ENCODE measurements at regions not wholly inside any gene's neighbourhood (a gene's known extent, or its start where the extent isn't known, plus 50 kb on each side); places are given as distances from the start of the nearest gene placed in this dataset.

DNA sequence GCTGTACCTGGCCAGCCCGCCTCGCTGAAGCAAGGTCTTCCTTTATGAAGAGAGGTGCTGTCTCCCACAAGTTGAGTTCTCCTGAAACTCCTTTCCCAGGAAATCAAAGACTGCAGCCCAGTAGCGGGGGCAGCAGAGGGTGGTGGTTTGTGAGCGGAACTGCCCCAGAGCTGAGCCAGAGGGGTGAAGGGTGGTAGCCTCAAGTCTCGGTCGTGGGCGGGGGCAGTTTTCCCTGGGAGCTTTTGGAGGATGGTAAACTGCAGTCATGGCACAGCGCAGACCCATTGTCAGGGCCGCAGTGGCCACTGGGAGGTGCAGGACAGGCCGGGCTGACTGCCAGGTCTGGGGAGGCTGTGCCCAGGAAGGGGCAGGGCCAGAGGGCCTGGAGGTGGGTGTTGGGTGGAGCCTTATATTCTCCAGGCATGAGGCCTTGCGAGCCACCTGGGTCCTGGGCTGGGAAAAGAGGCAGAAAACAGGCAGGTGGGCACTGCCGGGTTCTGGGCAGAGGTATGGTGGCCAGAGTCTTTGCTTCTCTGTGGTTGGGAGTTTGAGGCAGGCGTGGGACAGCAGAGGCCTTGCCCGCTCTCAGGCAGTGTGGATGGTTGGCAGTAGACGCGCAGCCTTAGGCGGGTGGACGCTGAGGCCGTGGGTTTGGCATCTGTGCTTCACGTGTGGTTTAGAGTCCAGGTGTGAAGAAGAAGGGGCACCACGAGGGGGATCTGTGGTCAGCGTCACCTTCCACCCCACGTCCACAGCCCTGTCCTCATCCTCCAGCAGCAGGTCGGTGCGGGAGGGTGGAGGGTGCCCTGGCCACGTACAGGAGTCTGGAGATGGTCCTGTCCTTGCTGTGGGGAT lies 1176.4 kb downstream of the BRD1 start:
- DNase-seq (ENCODE audit: extremely low read depth, insufficient read length), result no peak
- Histone ChIP-seq H3K4me3 (replicated peaks; ENCODE audit: low read depth, low read length) (no peak overlapping the region), H3K36me3 (ENCODE audit: control insufficient read depth, insufficient read depth, low read length) (no peaks in the 10 kb centered on the region), H3K27me3 (replicated peaks; ENCODE audit: control insufficient read depth, insufficient read depth, low read length) (no peaks in the 10 kb centered on the region)
- TF ChIP-seq, protein P1, sequence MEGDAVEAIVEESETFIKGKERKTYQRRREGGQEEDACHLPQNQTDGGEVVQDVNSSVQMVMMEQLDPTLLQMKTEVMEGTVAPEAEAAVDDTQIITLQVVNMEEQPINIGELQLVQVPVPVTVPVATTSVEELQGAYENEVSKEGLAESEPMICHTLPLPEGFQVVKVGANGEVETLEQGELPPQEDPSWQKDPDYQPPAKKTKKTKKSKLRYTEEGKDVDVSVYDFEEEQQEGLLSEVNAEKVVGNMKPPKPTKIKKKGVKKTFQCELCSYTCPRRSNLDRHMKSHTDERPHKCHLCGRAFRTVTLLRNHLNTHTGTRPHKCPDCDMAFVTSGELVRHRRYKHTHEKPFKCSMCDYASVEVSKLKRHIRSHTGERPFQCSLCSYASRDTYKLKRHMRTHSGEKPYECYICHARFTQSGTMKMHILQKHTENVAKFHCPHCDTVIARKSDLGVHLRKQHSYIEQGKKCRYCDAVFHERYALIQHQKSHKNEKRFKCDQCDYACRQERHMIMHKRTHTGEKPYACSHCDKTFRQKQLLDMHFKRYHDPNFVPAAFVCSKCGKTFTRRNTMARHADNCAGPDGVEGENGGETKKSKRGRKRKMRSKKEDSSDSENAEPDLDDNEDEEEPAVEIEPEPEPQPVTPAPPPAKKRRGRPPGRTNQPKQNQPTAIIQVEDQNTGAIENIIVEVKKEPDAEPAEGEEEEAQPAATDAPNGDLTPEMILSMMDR (IDR thresholded peaks at IDR 0.05; ENCODE audit: insufficient read depth, low read length, poor library complexity, severe bottlenecking), result no peak

DNA sequence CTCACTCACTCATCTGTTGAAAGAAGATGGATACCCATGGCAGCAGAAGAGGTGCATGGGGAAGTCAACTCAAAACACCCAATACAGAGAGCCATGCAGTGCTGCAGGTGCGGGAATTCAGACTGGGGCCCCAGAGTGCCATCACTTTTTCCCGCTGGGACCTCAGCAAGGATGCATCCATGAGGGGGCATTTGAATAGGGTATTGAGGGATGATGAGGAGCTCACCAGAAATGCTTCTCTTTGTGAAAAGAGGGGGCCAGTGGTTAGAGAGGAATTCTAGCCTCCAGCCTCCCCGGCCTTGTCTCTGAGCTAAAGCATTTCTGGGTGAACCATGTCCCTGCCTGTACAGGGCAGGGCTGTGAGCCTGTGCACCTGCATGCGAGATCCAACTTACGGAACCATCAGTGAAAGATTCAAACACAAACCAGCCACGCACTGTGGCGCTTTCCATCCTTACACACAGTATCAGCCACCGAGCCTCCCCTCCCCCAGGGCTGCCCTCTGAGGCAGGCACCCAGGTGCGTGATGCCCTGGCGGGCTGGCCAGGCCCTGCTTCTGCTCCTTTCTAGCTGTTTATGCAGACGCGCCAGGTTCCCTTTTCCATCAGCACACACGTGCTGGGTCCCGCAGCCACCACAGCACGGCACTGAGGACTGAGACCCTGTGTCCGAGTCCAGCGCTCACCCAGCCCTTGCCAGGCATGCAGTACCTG lies 1177.2 kb downstream of the BRD1 start:
- H3K36me3 ChIP-seq (ENCODE audit: control insufficient read depth, insufficient read depth, low read length), result no peaks in the 10 kb centered on the region
- no peak overlapping the region for H3K4me3 ChIP-seq (replicated peaks; ENCODE audit: low read depth, low read length)
- DNase-seq (ENCODE audit: extremely low read depth, insufficient read length), result no peak
- TF ChIP-seq, protein P1 (IDR thresholded peaks at IDR 0.05; ENCODE audit: insufficient read depth, low read length, poor library complexity, severe bottlenecking), result no peak
- H3K27me3 ChIP-seq (replicated peaks; ENCODE audit: control insufficient read depth, insufficient read depth, low read length), result no peaks in the 10 kb centered on the region

DNA sequence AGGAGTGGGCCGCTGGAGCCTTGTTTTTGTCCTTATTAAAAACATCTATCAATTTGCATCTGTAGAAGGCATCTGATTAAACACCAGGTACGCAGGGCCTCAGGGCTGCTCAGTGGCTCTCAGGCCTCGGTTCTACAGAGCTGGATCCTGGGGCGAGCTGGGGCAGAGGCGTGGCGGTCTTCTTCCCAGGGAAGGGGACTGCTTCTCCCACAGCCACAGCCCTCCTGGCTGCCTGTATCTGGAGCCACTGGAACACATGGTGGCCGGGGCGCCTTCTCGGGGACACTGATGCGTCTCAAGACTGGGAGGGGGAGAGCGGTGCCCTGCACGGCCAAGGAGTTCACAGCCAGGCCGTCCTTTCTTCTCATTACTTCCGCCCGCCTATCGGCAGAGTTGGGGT lies 1178.2 kb downstream of the BRD1 start:
- Histone ChIP-seq H3K36me3 (ENCODE audit: control insufficient read depth, insufficient read depth, low read length) (no peaks in the 10 kb centered on the region), H3K4me3 (replicated peaks; ENCODE audit: low read depth, low read length) (no peak overlapping the region), H3K27me3 (replicated peaks; ENCODE audit: control insufficient read depth, insufficient read depth, low read length) (no peaks in the 10 kb centered on the region)
- TF ChIP-seq, protein P1 (IDR thresholded peaks at IDR 0.05; ENCODE audit: insufficient read depth, low read length, poor library complexity, severe bottlenecking), result no peak
- DNase-seq (ENCODE audit: extremely low read depth, insufficient read length), result no peak

DNA sequence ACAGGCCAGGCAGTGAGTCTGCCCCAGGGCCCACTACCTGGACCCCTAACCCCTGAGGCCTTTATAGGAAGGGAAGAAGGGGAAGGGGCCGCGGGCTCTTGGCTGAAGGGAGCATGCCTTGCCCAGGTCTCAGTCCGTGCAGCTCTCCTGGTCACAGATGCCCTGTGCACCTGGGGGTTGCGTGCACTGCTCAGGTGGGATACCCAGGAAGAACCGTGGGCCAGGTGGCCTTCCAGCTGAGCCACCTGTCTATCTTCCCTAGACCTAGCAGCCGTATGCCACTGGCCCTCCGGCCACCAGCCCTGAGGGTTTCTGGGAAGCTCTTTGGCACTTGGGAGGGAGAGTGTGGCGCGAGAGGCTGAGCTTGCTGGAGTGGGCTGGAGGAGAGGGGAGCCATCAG lies 1178.6 kb downstream of the BRD1 start:
- Histone ChIP-seq H3K4me3 (replicated peaks; ENCODE audit: low read depth, low read length) (no peak overlapping the region), H3K36me3 (ENCODE audit: control insufficient read depth, insufficient read depth, low read length) (no peaks in the 10 kb centered on the region), H3K27me3 (replicated peaks; ENCODE audit: control insufficient read depth, insufficient read depth, low read length) (no peaks in the 10 kb centered on the region)
- no peak for DNase-seq (ENCODE audit: extremely low read depth, insufficient read length)
- TF ChIP-seq, protein P1 (IDR thresholded peaks at IDR 0.05; ENCODE audit: insufficient read depth, low read length, poor library complexity, severe bottlenecking), result no peak

DNA sequence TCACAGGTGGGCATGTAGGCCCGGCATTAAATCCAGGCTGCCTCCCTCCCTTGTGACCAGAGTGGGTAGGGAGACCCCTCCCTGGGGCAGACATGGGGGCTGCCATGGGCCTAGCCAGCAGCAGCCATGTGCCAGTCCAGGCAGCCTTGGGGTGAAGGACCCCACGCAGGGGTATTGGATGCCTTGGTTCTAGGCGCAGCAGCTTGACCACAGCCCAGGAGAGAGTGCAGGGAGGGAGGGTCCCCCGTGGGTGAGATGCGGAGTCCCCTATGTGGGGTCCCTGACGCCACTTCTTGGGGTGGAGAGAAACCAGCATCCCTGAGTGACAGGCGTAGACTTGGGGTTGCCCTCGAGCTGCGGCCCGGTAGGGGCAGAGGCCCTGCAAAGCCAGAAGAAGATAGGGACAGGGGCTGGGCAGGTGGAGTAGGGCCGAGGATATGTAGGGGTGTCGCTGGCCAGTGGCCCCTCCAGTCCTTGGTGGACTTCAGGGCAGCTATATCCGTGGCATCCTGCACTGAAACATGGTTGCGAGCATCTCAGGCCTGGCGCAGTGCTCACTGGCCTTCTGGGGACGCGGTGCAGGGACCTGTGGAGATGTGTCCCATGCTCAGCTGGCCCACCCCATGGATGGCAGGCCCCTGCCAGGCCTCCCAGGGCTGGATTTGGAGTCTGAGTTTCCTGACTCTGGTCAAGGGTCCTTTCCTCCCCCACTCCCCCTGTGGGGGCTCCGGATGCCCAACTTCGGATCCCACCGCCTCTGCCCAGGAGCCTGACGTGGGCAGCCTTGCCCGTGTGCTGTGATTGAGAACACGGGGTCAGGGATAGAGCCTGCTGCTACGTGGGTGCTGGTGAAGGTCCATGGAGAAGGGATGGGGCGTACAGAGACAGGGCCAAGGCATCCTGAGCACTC lies 1179.8 kb downstream of the BRD1 start:
- no peaks in the 10 kb centered on the region for H3K27me3 ChIP-seq (replicated peaks; ENCODE audit: control insufficient read depth, insufficient read depth, low read length)
- DNase-seq (ENCODE audit: extremely low read depth, insufficient read length), result no peak
- no peak overlapping the region for H3K4me3 ChIP-seq (replicated peaks; ENCODE audit: low read depth, low read length)
- H3K36me3 ChIP-seq (ENCODE audit: control insufficient read depth, insufficient read depth, low read length), result no peaks in the 10 kb centered on the region
- TF ChIP-seq, protein P1 (IDR thresholded peaks at IDR 0.05; ENCODE audit: insufficient read depth, low read length, poor library complexity, severe bottlenecking), result no peak
